ENCODE measurements at regions not wholly inside any gene's neighbourhood (a gene's known extent, or its start where the extent isn't known, plus 50 kb on each side); places are given as distances from the start of the nearest gene placed in this dataset.
"Not testable (repeated sequence)": the region's sequence is repeated elsewhere in the genome, so short reads cannot be mapped to it uniquely, and the experiment has no call there.

DNA sequence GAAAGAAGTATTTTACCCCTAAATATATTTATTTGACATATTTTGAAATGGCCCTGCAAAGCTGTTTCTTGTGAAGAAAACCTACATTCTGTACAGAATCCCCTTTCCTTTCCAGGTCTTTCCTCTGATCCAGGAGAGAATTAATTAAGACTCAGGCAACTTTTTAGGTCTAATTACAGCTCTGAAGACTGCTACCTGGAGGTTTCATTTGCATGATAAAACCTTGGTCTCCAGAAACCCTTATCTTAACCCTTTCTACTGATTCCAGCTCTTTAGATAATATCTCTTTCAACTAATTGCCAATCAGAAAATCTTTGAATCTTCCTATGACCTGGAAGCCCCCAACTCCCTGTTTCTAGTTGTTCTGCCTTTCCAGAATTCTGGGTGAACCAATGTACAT lies 224.0 kb downstream of the FAM47A start:
- Histone ChIP-seq H3K79me2 (ENCODE audit: control insufficient read depth, insufficient read depth, low read length, unreplicated experiment) (no peaks in the 10 kb centered on the region), H2AFZ (ENCODE audit: low read length, unreplicated experiment) (no peak overlapping the region), H3K27ac (ENCODE audit: low read depth, low read length) (no peak overlapping the region), H3K4me1 (ENCODE audit: control insufficient read depth, insufficient read depth, low read length, unreplicated experiment) (no peaks in the 10 kb centered on the region), H3K4me3 (ENCODE audit: low read depth, low read length) (no peak overlapping the region), H3K36me3 (ENCODE audit: insufficient read depth, low read length) (no peaks in the 10 kb centered on the region), H3K27me3 (ENCODE audit: insufficient read depth, low read length) (no peaks in the 10 kb centered on the region)

DNA sequence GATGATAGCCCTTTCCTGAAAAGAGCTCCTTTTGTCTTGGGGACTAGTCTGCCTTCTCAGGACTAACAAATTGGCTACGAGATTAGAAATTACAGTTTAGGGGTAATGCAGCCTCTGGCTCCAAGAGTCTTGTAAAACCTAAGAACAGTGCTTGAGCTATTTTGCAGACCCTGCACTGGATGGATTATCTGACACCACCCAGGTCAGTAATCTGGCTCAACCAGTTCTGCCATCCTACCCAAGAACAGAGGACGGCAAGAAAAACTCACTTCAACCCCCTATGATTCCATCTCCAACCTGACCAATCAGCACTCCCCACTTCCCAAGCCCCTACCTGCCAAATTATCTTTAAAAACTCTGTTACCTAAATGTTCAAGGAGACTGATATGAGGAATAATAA lies 225.1 kb downstream of the FAM47A start:
- Histone ChIP-seq H3K4me3 (ENCODE audit: low read depth, low read length) (no peak overlapping the region), H3K27ac (ENCODE audit: low read depth, low read length) (no peak overlapping the region), H3K79me2 (ENCODE audit: control insufficient read depth, insufficient read depth, low read length, unreplicated experiment) (no peaks in the 10 kb centered on the region), H3K36me3 (ENCODE audit: insufficient read depth, low read length) (no peaks in the 10 kb centered on the region), H3K27me3 (ENCODE audit: insufficient read depth, low read length) (no peaks in the 10 kb centered on the region), H2AFZ (ENCODE audit: low read length, unreplicated experiment) (no peak overlapping the region), H3K4me1 (ENCODE audit: control insufficient read depth, insufficient read depth, low read length, unreplicated experiment) (no peaks in the 10 kb centered on the region)

DNA sequence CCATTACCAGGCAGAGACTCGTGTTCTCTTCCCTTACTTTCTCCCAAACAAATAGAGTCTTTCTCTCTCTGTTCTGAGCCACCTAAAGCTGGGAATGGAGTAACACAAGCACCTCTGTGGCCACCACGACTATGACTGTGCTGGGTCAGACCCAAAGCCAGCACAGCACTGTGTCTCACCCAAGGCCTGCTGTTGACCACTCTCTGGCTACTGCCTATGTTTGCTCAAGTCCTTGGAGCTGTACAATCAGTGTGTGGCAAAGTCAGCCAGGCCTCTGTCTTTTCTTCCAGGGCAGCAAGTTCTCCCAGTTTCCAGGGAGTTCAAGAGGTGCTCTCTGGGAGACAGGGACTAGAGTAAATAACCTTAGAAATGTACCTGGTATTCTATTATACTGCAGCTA lies 239.4 kb downstream of the FAM47A start:
- no peaks in the 10 kb centered on the region for H3K27me3 ChIP-seq (ENCODE audit: insufficient read depth, low read length)

DNA sequence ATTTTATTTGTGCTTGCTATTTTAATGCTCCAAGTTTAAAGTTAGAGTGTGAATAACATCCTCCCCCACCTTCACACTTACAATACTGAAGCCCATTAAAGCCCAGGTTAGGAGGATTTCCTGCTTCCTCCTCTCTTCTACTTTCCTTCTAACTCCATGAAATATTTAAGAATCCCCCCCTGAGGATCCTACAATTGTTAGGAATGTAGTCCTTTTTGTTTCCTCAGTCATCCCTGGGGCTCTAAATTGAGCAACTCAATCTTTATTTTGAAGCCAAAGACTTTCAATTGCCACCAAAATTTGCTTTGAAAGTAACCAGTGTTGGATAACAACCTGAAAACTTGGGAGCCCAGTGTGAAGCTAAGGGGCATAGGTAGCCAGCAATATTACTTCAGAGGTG lies 276.9 kb downstream of the FAM47A start:
- H3K27me3 ChIP-seq (ENCODE audit: insufficient read depth, low read length): no peaks in the 10 kb centered on the region
- no peaks in the 10 kb centered on the region for H3K36me3 ChIP-seq (ENCODE audit: insufficient read depth, low read length)
- no peak overlapping the region for H2AFZ ChIP-seq (ENCODE audit: low read length, unreplicated experiment)
- no peak overlapping the region for H3K27ac ChIP-seq (ENCODE audit: low read depth, low read length)
- H3K4me3 ChIP-seq (ENCODE audit: low read depth, low read length): no peak overlapping the region
- no peaks in the 10 kb centered on the region for H3K4me1 ChIP-seq (ENCODE audit: control insufficient read depth, insufficient read depth, low read length, unreplicated experiment)
- no peaks in the 10 kb centered on the region for H3K79me2 ChIP-seq (ENCODE audit: control insufficient read depth, insufficient read depth, low read length, unreplicated experiment)

More for the DNA sequence above, 239.4 kb downstream of the FAM47A start:
- Histone ChIP-seq H3K4me3 (ENCODE audit: low read depth, low read length) (no peak overlapping the region), H3K36me3 (ENCODE audit: insufficient read depth, low read length) (no peaks in the 10 kb centered on the region), H3K79me2 (ENCODE audit: control insufficient read depth, insufficient read depth, low read length, unreplicated experiment) (no peaks in the 10 kb centered on the region), H3K4me1 (ENCODE audit: control insufficient read depth, insufficient read depth, low read length, unreplicated experiment) (no peaks in the 10 kb centered on the region), H2AFZ (ENCODE audit: low read length, unreplicated experiment) (no peak overlapping the region), H3K27ac (ENCODE audit: low read depth, low read length) (no peak overlapping the region)

DNA sequence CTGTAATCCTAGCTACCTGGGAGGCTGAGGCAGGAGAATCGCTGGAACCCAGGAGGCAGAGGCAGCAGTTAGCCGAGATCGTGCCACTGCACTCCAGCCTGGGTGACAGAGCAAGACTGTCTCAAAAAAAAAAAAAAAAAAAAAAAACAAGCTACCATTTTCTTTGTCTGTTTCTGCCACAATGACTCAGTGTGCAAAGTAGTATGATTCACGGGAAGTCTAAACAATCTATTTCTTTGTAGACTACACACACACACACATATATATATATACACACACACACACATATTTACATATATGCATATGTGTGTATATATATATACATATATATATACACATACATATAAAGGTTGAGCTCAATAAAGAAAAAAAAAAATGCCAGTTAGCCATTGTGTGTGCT lies 280.0 kb downstream of the FAM47A start:
- H3K4me1 ChIP-seq (ENCODE audit: control insufficient read depth, insufficient read depth, low read length, unreplicated experiment); H3K79me2 ChIP-seq (ENCODE audit: control insufficient read depth, insufficient read depth, low read length, unreplicated experiment); H2AFZ ChIP-seq (ENCODE audit: low read length, unreplicated experiment); H3K4me3 ChIP-seq (ENCODE audit: low read depth, low read length); H3K27ac ChIP-seq (ENCODE audit: low read depth, low read length); H3K36me3 ChIP-seq (ENCODE audit: insufficient read depth, low read length); H3K27me3 ChIP-seq (ENCODE audit: insufficient read depth, low read length): not testable (repeated sequence)

DNA sequence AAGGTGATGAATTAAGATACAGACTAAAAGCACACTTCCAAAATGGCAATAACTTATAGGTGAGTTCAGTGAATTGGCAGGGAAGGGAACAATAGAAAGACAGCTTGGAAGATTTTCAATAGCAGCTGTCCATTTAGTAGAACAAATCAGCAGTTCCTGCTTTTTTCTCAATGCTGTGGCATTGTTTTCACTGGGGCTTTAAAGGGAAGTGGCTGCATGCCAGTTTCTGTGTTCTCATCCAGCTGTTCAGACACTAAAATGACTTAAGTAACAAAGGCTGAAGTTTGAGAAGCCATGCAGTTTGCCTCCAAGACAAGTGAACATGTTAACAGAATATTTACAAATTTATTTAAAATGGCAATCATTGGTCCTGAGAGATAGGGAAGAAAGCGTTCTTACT lies 291.9 kb downstream of the FAM47A start:
- H3K27me3 ChIP-seq (ENCODE audit: insufficient read depth, low read length): no peaks in the 10 kb centered on the region
- H3K27ac ChIP-seq (ENCODE audit: low read depth, low read length): no peak overlapping the region
- H2AFZ ChIP-seq (ENCODE audit: low read length, unreplicated experiment): no peak overlapping the region
- no peaks in the 10 kb centered on the region for H3K4me1 ChIP-seq (ENCODE audit: control insufficient read depth, insufficient read depth, low read length, unreplicated experiment)
- no peaks in the 10 kb centered on the region for H3K36me3 ChIP-seq (ENCODE audit: insufficient read depth, low read length)
- no peak overlapping the region for H3K4me3 ChIP-seq (ENCODE audit: low read depth, low read length)
- no peaks in the 10 kb centered on the region for H3K79me2 ChIP-seq (ENCODE audit: control insufficient read depth, insufficient read depth, low read length, unreplicated experiment)

DNA sequence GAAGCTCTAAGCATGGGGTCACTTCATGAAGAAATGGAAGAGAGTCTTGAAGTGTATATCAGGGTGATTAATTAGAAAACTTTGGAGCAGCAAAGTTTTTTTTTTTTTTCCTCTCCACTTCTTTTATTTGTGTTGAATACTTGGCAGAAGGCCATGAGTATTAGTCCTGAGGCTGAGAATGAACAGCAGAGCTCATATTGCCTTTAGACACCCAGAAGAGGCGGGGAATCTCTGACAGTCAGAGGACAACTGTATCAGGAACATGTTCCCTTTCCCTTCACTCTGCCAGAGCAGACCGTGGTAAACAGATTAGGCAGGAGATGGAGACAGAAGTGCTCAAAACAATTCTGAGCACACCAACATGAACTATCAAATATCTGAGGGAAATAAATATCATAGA lies 300.9 kb downstream of the FAM47A start:
- Histone ChIP-seq H3K36me3 (ENCODE audit: insufficient read depth, low read length) (no peaks in the 10 kb centered on the region), H3K4me3 (ENCODE audit: low read depth, low read length) (no peak overlapping the region), H3K79me2 (ENCODE audit: control insufficient read depth, insufficient read depth, low read length, unreplicated experiment) (no peaks in the 10 kb centered on the region), H3K27ac (ENCODE audit: low read depth, low read length) (no peak overlapping the region), H2AFZ (ENCODE audit: low read length, unreplicated experiment) (no peak overlapping the region), H3K27me3 (ENCODE audit: insufficient read depth, low read length) (no peaks in the 10 kb centered on the region), H3K4me1 (ENCODE audit: control insufficient read depth, insufficient read depth, low read length, unreplicated experiment) (no peaks in the 10 kb centered on the region)

DNA sequence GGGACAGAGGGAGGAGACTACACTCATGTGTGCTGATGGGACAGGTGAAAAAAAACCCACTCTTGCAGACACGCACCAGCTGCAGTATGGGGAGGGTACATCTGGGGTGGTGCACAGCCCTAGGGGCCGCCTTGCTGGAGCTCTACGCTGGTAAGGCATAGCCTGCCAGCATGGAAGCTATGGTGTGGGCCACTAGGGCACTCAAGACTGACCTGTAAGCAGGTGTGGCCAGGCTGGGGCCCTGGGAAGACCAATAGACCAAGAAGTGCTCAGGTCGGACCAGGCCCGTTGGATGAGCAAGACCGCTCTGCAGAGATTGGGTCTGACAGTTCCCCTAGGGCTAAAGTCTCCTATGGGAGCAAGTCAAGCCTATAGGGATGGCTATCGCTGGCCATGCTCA lies 314.8 kb downstream of the FAM47A start:
- Histone ChIP-seq H3K4me3 (ENCODE audit: low read depth, low read length) (no peak overlapping the region), H3K27me3 (ENCODE audit: insufficient read depth, low read length) (no peaks in the 10 kb centered on the region), H3K27ac (ENCODE audit: low read depth, low read length) (no peak overlapping the region), H3K79me2 (ENCODE audit: control insufficient read depth, insufficient read depth, low read length, unreplicated experiment) (no peaks in the 10 kb centered on the region), H3K36me3 (ENCODE audit: insufficient read depth, low read length) (no peaks in the 10 kb centered on the region), H2AFZ (ENCODE audit: low read length, unreplicated experiment) (no peak overlapping the region), H3K4me1 (ENCODE audit: control insufficient read depth, insufficient read depth, low read length, unreplicated experiment) (no peaks in the 10 kb centered on the region)

DNA sequence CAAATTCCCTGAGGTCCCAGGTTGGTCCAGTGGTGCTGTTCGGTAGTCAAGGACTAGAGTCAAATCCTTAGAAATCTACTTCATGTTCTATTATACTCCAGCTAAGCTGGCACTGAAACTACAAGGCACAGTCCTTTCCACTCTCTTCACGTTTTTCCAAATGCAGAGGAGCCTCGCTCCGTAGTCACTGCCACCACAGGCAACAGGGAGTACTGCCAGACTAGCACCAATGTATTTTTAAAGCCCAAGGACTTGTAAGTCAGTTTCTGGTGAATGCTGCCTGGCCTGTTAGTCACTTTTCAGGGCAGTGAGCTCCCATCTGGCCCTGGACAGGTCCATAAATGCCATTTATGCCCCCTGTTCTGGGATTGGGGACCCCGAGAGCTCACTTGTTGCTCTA lies 323.5 kb downstream of the FAM47A start:
- H3K4me1 ChIP-seq (ENCODE audit: control insufficient read depth, insufficient read depth, low read length, unreplicated experiment): no peaks in the 10 kb centered on the region
- H3K27me3 ChIP-seq (ENCODE audit: insufficient read depth, low read length): no peaks in the 10 kb centered on the region
- H3K36me3 ChIP-seq (ENCODE audit: insufficient read depth, low read length): no peaks in the 10 kb centered on the region
- no peak overlapping the region for H3K27ac ChIP-seq (ENCODE audit: low read depth, low read length)
- no peaks in the 10 kb centered on the region for H3K79me2 ChIP-seq (ENCODE audit: control insufficient read depth, insufficient read depth, low read length, unreplicated experiment)
- H2AFZ ChIP-seq (ENCODE audit: low read length, unreplicated experiment): no peak overlapping the region
- H3K4me3 ChIP-seq (ENCODE audit: low read depth, low read length): no peak overlapping the region

DNA sequence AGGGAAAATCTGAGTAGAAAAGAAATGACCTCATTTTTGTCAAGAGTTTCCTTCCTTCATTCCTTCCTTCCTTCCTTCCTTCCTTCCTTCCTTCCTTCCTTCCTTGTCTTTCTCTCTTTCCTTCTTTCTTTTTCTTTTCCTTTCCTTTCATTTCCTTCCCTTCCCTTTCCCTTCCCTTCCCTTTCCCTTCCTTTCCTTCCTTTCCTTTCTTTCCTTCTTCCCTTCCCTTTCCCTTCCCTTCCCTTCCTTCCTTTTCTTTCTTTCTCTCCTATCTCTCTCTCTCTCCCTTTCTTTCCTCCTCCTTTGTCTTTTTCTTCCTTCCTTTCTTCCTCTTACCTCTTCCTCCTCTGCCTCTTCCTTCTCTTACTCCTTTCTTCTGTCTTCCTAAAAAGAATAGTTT lies 347.6 kb downstream of the FAM47A start:
- H2AFZ ChIP-seq (ENCODE audit: low read length, unreplicated experiment): no peak overlapping the region
- H3K4me1 ChIP-seq (ENCODE audit: control insufficient read depth, insufficient read depth, low read length, unreplicated experiment): no peaks in the 10 kb centered on the region
- no peak overlapping the region for H3K27ac ChIP-seq (ENCODE audit: low read depth, low read length)
- no peaks in the 10 kb centered on the region for H3K36me3 ChIP-seq (ENCODE audit: insufficient read depth, low read length)
- H3K79me2 ChIP-seq (ENCODE audit: control insufficient read depth, insufficient read depth, low read length, unreplicated experiment): no peaks in the 10 kb centered on the region
- no peaks in the 10 kb centered on the region for H3K27me3 ChIP-seq (ENCODE audit: insufficient read depth, low read length)
- no peak overlapping the region for H3K4me3 ChIP-seq (ENCODE audit: low read depth, low read length)

DNA sequence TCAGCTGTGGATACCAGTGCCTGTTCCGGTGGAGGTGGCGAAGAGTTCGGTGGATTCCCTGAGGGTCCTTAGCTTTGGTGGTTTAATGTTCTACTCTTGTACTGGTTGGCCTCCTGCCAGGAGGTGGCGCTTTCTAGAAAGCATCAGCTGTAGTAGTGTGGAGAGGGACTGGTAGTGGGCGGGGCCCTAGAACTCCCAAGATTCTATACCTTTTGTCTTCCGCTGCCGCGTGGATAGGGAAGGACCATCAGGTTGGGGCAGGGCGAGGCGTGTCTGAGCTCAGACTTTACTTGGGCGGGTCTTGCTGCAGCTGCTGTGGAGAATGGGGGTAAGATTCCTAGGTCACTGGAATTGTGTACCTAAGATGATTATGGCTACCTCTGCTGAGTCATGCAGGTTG lies 390.3 kb downstream of the FAM47A start:
- no peak overlapping the region for H2AFZ ChIP-seq (ENCODE audit: low read length, unreplicated experiment)
- H3K27me3 ChIP-seq (ENCODE audit: insufficient read depth, low read length): no peaks in the 10 kb centered on the region
- H3K27ac ChIP-seq (ENCODE audit: low read depth, low read length): no peak overlapping the region
- no peaks in the 10 kb centered on the region for H3K79me2 ChIP-seq (ENCODE audit: control insufficient read depth, insufficient read depth, low read length, unreplicated experiment)
- H3K4me1 ChIP-seq (ENCODE audit: control insufficient read depth, insufficient read depth, low read length, unreplicated experiment): no peaks in the 10 kb centered on the region
- no peak overlapping the region for H3K4me3 ChIP-seq (ENCODE audit: low read depth, low read length)
- no peaks in the 10 kb centered on the region for H3K36me3 ChIP-seq (ENCODE audit: insufficient read depth, low read length)

DNA sequence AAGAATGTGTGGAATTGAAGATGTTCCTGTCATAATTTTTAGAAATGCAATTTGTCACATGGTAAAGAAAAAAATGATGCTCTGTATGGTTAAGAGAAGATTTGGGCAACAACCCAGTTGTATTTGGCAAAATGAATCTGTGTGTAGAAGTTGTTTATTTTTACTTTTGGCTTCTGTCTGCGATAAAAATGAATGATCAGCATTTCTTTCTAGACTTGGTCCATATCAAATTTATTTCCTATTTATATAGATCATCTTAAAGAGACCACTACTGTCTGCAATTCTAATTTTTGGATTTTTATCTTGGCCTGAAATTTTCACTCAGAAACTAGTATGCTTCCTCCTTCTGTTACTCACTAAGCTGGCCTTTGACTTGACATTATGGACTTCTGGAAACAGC lies 396.9 kb downstream of the FAM47A start:
- no peaks in the 10 kb centered on the region for H3K36me3 ChIP-seq (ENCODE audit: insufficient read depth, low read length)
- no peaks in the 10 kb centered on the region for H3K79me2 ChIP-seq (ENCODE audit: control insufficient read depth, insufficient read depth, low read length, unreplicated experiment)
- no peak overlapping the region for H3K27ac ChIP-seq (ENCODE audit: low read depth, low read length)
- H2AFZ ChIP-seq (ENCODE audit: low read length, unreplicated experiment): no peak overlapping the region
- H3K4me3 ChIP-seq (ENCODE audit: low read depth, low read length): no peak overlapping the region
- H3K27me3 ChIP-seq (ENCODE audit: insufficient read depth, low read length): no peaks in the 10 kb centered on the region
- no peaks in the 10 kb centered on the region for H3K4me1 ChIP-seq (ENCODE audit: control insufficient read depth, insufficient read depth, low read length, unreplicated experiment)
